SU-DHL-6 (cell line): ENCODE measurements at regions not wholly inside any gene's neighbourhood (a gene's known extent, or its start where the extent isn't known, plus 50 kb on each side); places are given as distances from the start of the nearest gene placed in this dataset.

Experiments used
- CTCF ChIP-seq: fragments of 200-600 bp; sonication (generic); IDR thresholded peaks from one replicate; pipeline ENCODE4 v1.5.1; 2017; ENCODE audit warnings: antibody characterized with exemption, mild to moderate bottlenecking, low read length, moderate library complexity; ENCODE audit not compliant: insufficient read depth, poor library complexity, severe bottlenecking
- EZH2phosphoT487 ChIP-seq: fragments of 200-600 bp; sonication (generic), shearing (Covaris generic); conservative IDR thresholded peaks from 2 replicates; pipeline ENCODE4 v1.6.1; 2018; ENCODE audit warnings: mild to moderate bottlenecking, antibody characterized with exemption, low read length, moderate library complexity, mixed read lengths

- no peak for TF ChIP-seq CTCF
- TF ChIP-seq EZH2phosphoT487: no peak
These were observed 154.4 kb upstream of the ZNF462 start for GRCh38 chr9:106708475-106709146.
